SK-N-DZ (cell line): ENCODE measurements at regions not wholly inside any gene's neighbourhood (a gene's known extent, or its start where the extent isn't known, plus 50 kb on each side); places are given as distances from the start of the nearest gene placed in this dataset.

Experiments used
- DNase-seq: peaks from one replicate; pipeline ENCODE4 v3.0.0-alpha.2; 2015; ENCODE audit warnings: low spot score

- DNase-seq = no peak
These were observed 103.7 kb upstream of the TAB2 start for GRCh38 chr6:149213829-149214228.

- DNase-seq = no peak
These were observed 101.1 kb upstream of the TAB2 start for GRCh38 chr6:149216459-149216858.

- DNase-seq = no peak
These were observed 100.0 kb upstream of the TAB2 start for GRCh38 chr6:149217466-149217888.

GRCh38 chr6:149218471-149218870 is 99.0 kb upstream of the TAB2 start:
- DNase-seq = no peak

GRCh38 chr6:149218915-149219314 is 98.6 kb upstream of the TAB2 start:
- DNase-seq = no peak

GRCh38 chr6:149220882-149221773 is 96.4 kb upstream of the TAB2 start:
- DNase-seq = no peak

- no peak for DNase-seq
These were observed 95.8 kb upstream of the TAB2 start for GRCh38 chr6:149221774-149222070.

GRCh38 chr6:149223120-149223903 is 94.2 kb upstream of the TAB2 start:
- DNase-seq = no peak

- no peak for DNase-seq
These were observed 93.6 kb upstream of the TAB2 start for GRCh38 chr6:149223904-149224351.

- no peak for DNase-seq
These were observed 93.1 kb upstream of the TAB2 start for GRCh38 chr6:149224399-149224798.

- DNase-seq = no peak
These were observed 92.1 kb upstream of the TAB2 start for GRCh38 chr6:149225370-149225769.

GRCh38 chr6:149225946-149226345 is 91.6 kb upstream of the TAB2 start:
- DNase-seq = no peak

- DNase-seq = no peak
These were observed 89.7 kb upstream of the TAB2 start for GRCh38 chr6:149227796-149228195.

- no peak for DNase-seq
These were observed 89.1 kb upstream of the TAB2 start for GRCh38 chr6:149228311-149228955.

- no peak for DNase-seq
These were observed 88.4 kb upstream of the TAB2 start for GRCh38 chr6:149229096-149229495.

- no peak for DNase-seq
These were observed 86.6 kb upstream of the TAB2 start for GRCh38 chr6:149230712-149231460.

GRCh38 chr6:149231778-149232177 is 85.7 kb upstream of the TAB2 start:
- no peak for DNase-seq

- DNase-seq = no peak
These were observed 84.3 kb upstream of the TAB2 start for GRCh38 chr6:149233056-149233715.

- DNase-seq = no peak
These were observed 83.2 kb upstream of the TAB2 start for GRCh38 chr6:149234051-149234962.

- no peak for DNase-seq
These were observed 82.4 kb upstream of the TAB2 start for GRCh38 chr6:149235130-149235561.
